GM12892 (cell line): ENCODE measurements at regions not wholly inside any gene's neighbourhood (a gene's known extent, or its start where the extent isn't known, plus 50 kb on each side); places are given as distances from the start of the nearest gene placed in this dataset.
"Not testable (repeated sequence)": the region's sequence is repeated elsewhere in the genome, so short reads cannot be mapped to it uniquely, and the experiment has no call there.

Source experiments
- POLR2A ChIP-seq: IDR thresholded peaks from 2 replicates; pipeline ENCODE4 v1.6.1; 2011; ENCODE audit warnings: low read depth, low read length, control low read depth
- POLR2AphosphoS5 ChIP-seq: IDR thresholded peaks from 2 replicates; pipeline ENCODE4 v1.6.1; 2011; ENCODE audit warnings: low read depth, low read length, control low read depth
- TAF1 ChIP-seq: IDR thresholded peaks from 2 replicates; pipeline ENCODE4 v1.6.1; 2011; ENCODE audit warnings: low read depth, mild to moderate bottlenecking, control low read depth, low read length, borderline replicate concordance

DNA sequence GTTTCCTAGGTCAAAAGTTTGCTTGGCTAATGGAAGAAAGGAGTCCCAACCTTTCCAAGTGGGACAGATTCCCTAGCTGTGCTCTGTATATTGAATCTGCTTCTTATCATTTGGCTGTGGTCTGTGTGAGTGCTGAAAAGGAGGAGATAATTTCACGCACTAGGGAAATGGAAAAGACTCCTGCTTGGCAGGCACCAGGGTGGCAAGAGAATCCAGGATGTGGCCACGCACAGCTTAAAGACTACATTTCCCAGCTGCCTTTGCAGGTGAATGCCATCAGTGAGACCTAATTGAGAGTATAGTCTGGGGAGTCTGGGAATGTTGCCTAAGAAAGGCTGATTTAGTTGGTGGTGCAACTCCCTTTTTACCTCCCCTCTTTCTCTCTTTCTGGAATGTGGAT, 253.5 kb upstream of the PLGLB1 start:
- TF ChIP-seq POLR2A, TAF1, POLR2AphosphoS5: not testable (repeated sequence)
